K562 (cell line): ENCODE measurements at regions not wholly inside any gene's neighbourhood (a gene's known extent, or its start where the extent isn't known, plus 50 kb on each side); places are given as distances from the start of the nearest gene placed in this dataset.

ENCODE experiments used
- ATAC-seq: fragments of 200-7000 bp; cut with Tn5 transposase; 3 replicates; pipeline ENCODE4 v1.9.1; 2020; ENCODE audit warnings: moderate library complexity
- BruUV-seq: library from RNA; stranded (reverse); fragments of 400-500 nt; replicated peaks from 2 replicates; lab custom pipeline; 2021; lab: Mats Ljungman, UMichigan
- CTCF ChIA-PET: fragments of 300-600 bp; formaldehyde crosslinking; extraction: SDS; loops from one replicate; lab custom pipeline; 2021; ENCODE audit warnings: low intra/inter-chr PET ratio; lab: Yijun Ruan, JAX
- POLR2A ChIA-PET: fragments of 300-600, 350-650 bp; sonication (Branson Sonifier 250); formaldehyde crosslinking; extraction: SDS; loops from one replicate; lab custom pipeline; 2021; ENCODE audit warnings: antibody characterized with exemption, inconsistent platforms; lab: Yijun Ruan, JAX
- DNase-seq, 4 experiments: peaks; one replicate each; pipeline versions ENCODE4 v3.0.0 to v3.0.0-alpha.2; 2011 to 2018; ENCODE audit warnings: low spot score in 3 of 4, mixed read lengths in 3 of 4; ENCODE audit errors: extremely low read depth in 1 of 4
- FAIRE-seq: peaks from 2 replicates; lab custom pipeline; 2011; peaks lifted over from hg19 to GRCh38; lab: Jason Lieb, UNC
- H2AFZ ChIP-seq: 2 replicates; pipeline ENCODE4 v1.6.0; 2011; ENCODE audit warnings: low read depth, low read length, control low read depth, inconsistent platforms
- H3K27ac ChIP-seq: fragments of 200-600 bp; 3 replicates; pipeline ENCODE4 v1.8.0; 2011; ENCODE audit warnings: low read depth, mild to moderate bottlenecking, control low read depth, inconsistent platforms, low read length, moderate library complexity, mixed read lengths; ENCODE audit errors: extremely low read depth
- H3K27me3 ChIP-seq, 2 experiments: fragments of 300-600 bp in 1 of 2; 2 replicates in 1 of 2; 3 replicates in 1 of 2; pipeline versions ENCODE4 v1.6.0 to v1.8.0; 2011; ENCODE audit warnings: inconsistent platforms in 2 of 2, low read length in 2 of 2, mild to moderate bottlenecking in 1 of 2, mixed read lengths in 1 of 2, moderate library complexity in 1 of 2; ENCODE audit not compliant: control insufficient read depth in 2 of 2, insufficient read depth in 2 of 2
- H3K36me3 ChIP-seq: fragments of 300-600 bp; 3 replicates; pipeline ENCODE4 v1.8.0; 2011; ENCODE audit warnings: mild to moderate bottlenecking, low read length, inconsistent platforms; ENCODE audit not compliant: control insufficient read depth, insufficient read depth
- H3K4me1 ChIP-seq, 2 experiments: fragments of 200-600 bp in 1 of 2; replicated peaks in 1 of 2; 2 replicates in 1 of 2; 3 replicates in 1 of 2; pipeline versions ENCODE4 v1.5.1 to v1.8.0; 2011; ENCODE audit warnings: inconsistent platforms in 2 of 2, low read length in 2 of 2, mild to moderate bottlenecking in 1 of 2, mixed read lengths in 1 of 2, moderate library complexity in 1 of 2; ENCODE audit not compliant: control insufficient read depth in 2 of 2, insufficient read depth in 2 of 2
- H3K4me2 ChIP-seq: 2 replicates; pipeline ENCODE4 v1.6.1; 2011; ENCODE audit warnings: low read length, control low read depth, inconsistent platforms, mixed read lengths; ENCODE audit not compliant: insufficient read depth
- H3K4me3 ChIP-seq: fragments of 200-600 bp; sonication (generic), shearing (Covaris generic); 2 replicates; pipeline ENCODE4 v1.5.1; 2016; ENCODE audit warnings: control low read depth, inconsistent platforms
- H3K79me2 ChIP-seq: fragments of 200-600 bp; 3 replicates; pipeline ENCODE4 v1.8.0; 2011; ENCODE audit warnings: low read length, inconsistent platforms; ENCODE audit not compliant: control insufficient read depth, insufficient read depth
- H3K9ac ChIP-seq, 2 experiments: 2 replicates each; pipeline versions ENCODE4 v1.6.0 to v1.6.1; 2011; ENCODE audit warnings: low read depth in 2 of 2, low read length in 2 of 2, control low read depth in 1 of 2, inconsistent platforms in 1 of 2, mild to moderate bottlenecking in 1 of 2, mixed read lengths in 1 of 2; ENCODE audit not compliant: insufficient read depth in 1 of 2
- H3K9me1 ChIP-seq: one replicate; pipeline ENCODE4 v1.6.0; 2011; ENCODE audit warnings: inconsistent platforms, mild to moderate bottlenecking, low read length, moderate library complexity; ENCODE audit not compliant: control insufficient read depth, insufficient read depth
- H3K9me3 ChIP-seq: replicated peaks from 2 replicates; pipeline ENCODE4 v1.5.1; 2011; ENCODE audit warnings: low read depth, low read length, inconsistent platforms; ENCODE audit not compliant: control insufficient read depth, insufficient read depth
- H4K20me1 ChIP-seq: replicated peaks from 2 replicates; pipeline ENCODE4 v1.6.1; 2011; ENCODE audit warnings: low read length, inconsistent platforms, mixed read lengths; ENCODE audit not compliant: control insufficient read depth, insufficient read depth
- BCOR ChIP-seq: fragments of 450-650 bp; IDR thresholded peaks from 2 replicates; pipeline ENCODE4 v1.6.1; 2016
- BRD4 ChIP-seq: fragments of 200-600 bp; sonication (generic); IDR thresholded peaks from 2 replicates; pipeline ENCODE4 v1.6.1; 2017; ENCODE audit warnings: inconsistent platforms
- CXXC5 ChIP-seq: fragments of 250-450 bp; sonication (Bioruptor Pico); IDR thresholded peaks from 2 replicates; pipeline ENCODE4 v1.8.0; 2022; ENCODE audit warnings: inconsistent platforms, mild to moderate bottlenecking, moderate library complexity
- DACH1 ChIP-seq: fragments of 450-650 bp; IDR thresholded peaks from 2 replicates; pipeline ENCODE4 v1.6.1; 2018; ENCODE audit not compliant: partially characterized antibody
- DIDO1 ChIP-seq: fragments of 450-650 bp; IDR thresholded peaks from 2 replicates; pipeline ENCODE4 v1.6.1; 2016; ENCODE audit warnings: low read depth, missing biosample characterization, missing genetic modification characterization
- ETV5 ChIP-seq: sonication (generic); formaldehyde crosslinking; IDR thresholded peaks from 2 replicates; pipeline ENCODE4 v1.4.0; 2020; ENCODE audit warnings: low read depth, mild to moderate bottlenecking, missing genetic modification reagents
- GTF2A2 ChIP-seq: IDR thresholded peaks from 2 replicates; pipeline ENCODE4 v1.6.1; 2016; ENCODE audit warnings: mild to moderate bottlenecking, missing genetic modification characterization, missing compliant biosample characterization
- HDGF ChIP-seq: fragments of 450-650 bp; IDR thresholded peaks from 2 replicates; pipeline ENCODE4 v1.6.1; 2016
- L3MBTL2 ChIP-seq: fragments of 450-650 bp; IDR thresholded peaks from 2 replicates; pipeline ENCODE4 v1.6.1; 2016; ENCODE audit warnings: mild to moderate bottlenecking, moderate library complexity
- MEF2A ChIP-seq: IDR thresholded peaks from 2 replicates; pipeline ENCODE4 v1.6.1; 2011; ENCODE audit warnings: low read depth, mild to moderate bottlenecking, low read length, moderate library complexity; ENCODE audit not compliant: control insufficient read depth
- MTA3 ChIP-seq: fragments of 450-650 bp; formaldehyde crosslinking; IDR thresholded peaks from 2 replicates; pipeline ENCODE4 v1.6.1; 2017; ENCODE audit warnings: mild to moderate bottlenecking, borderline replicate concordance
- NCOA6 ChIP-seq: fragments of 450-650 bp; IDR thresholded peaks from 2 replicates; pipeline ENCODE4 v1.6.1; 2017; ENCODE audit warnings: mild to moderate bottlenecking
- POLR2A ChIP-seq: fragments of 450-650 bp; conservative IDR thresholded peaks from 2 replicates; pipeline ENCODE4 v1.6.1; 2016
- PTTG1 ChIP-seq: fragments of 450-650 bp; IDR thresholded peaks from 2 replicates; pipeline ENCODE4 v1.6.1; 2016; ENCODE audit warnings: low read depth, mild to moderate bottlenecking, missing genetic modification characterization, missing compliant biosample characterization
- RNF2 ChIP-seq: sonication (generic); IDR thresholded peaks from 2 replicates; pipeline ENCODE4 v1.6.1; 2016
- SIX5 ChIP-seq, 2 experiments: IDR thresholded peaks; 2 replicates each; pipeline ENCODE4 v1.6.1; 2011; ENCODE audit warnings: low read length in 2 of 2, borderline replicate concordance in 1 of 2, low read depth in 1 of 2, mild to moderate bottlenecking in 1 of 2, moderate library complexity in 1 of 2; ENCODE audit not compliant: insufficient read depth in 1 of 2
- SMAD4 ChIP-seq: fragments of 250-450 bp; sonication (Bioruptor Pico); conservative IDR thresholded peaks from 2 replicates; pipeline ENCODE4 v1.8.0; 2021; ENCODE audit warnings: inconsistent platforms, mild to moderate bottlenecking, moderate library complexity
- SNIP1 ChIP-seq: fragments of 450-650 bp; IDR thresholded peaks from 2 replicates; pipeline ENCODE4 v1.7.1; 2017; ENCODE audit warnings: low read depth, mild to moderate bottlenecking
- SRF ChIP-seq, 2 experiments: fragments of 250-450, 450-650 bp in 1 of 2; sonication (Bioruptor Pico) in 1 of 2; sonication (generic) in 1 of 2; formaldehyde crosslinking; IDR thresholded peaks; 2 replicates each; pipeline versions ENCODE4 v1.5.0 to v1.5.1; 2020 to 2022; ENCODE audit warnings: mild to moderate bottlenecking in 1 of 2, missing genetic modification reagents in 1 of 2
- TAF1 ChIP-seq: IDR thresholded peaks from 2 replicates; pipeline ENCODE4 v1.6.1; 2011; ENCODE audit warnings: mild to moderate bottlenecking, low read length, moderate library complexity; ENCODE audit not compliant: insufficient read depth, control insufficient read depth, severe bottlenecking; ENCODE audit errors: extremely low read depth
- ZNF212 ChIP-seq: fragments of 450-650 bp; formaldehyde crosslinking; IDR thresholded peaks from 2 replicates; pipeline ENCODE4 v1.4.0; 2020; ENCODE audit warnings: mild to moderate bottlenecking
- ZNF707 ChIP-seq: fragments of 250-450 bp; sonication (Bioruptor Pico); conservative IDR thresholded peaks from 2 replicates; pipeline ENCODE4 v1.8.0; 2022; ENCODE audit warnings: inconsistent platforms, mild to moderate bottlenecking, moderate library complexity
- WGBS: fragments of 100-300 bp; shearing (Covaris generic); methylation state at CpG from one replicate; pipeline ENCODE4 v1.1.6; 2016; ENCODE audit warnings: low coverage, mixed read lengths; ENCODE audit not compliant: insufficient coverage; ENCODE audit errors: missing lambda C conversion rate; 5-methylcytosine and 5-hydroxymethylcytosine counted together
- in situ Hi-C: fragments of 300-500 bp; cut with MboI; formaldehyde crosslinking; loops from 4 replicates; pipeline ENCODE4 v1.15.0; 2018; ENCODE audit warnings: inconsistent platforms, mixed read lengths
- intact Hi-C: fragments of 100-400 bp; cut with micrococcal nuclease; formaldehyde crosslinking; loops from 2 replicates; pipeline ENCODE4 v1.14.2; 2022
- TF ChIP-seq, protein P1 (sequence below): fragments of 200-800 bp; sonication (Bioruptor generic); IDR thresholded peaks from 2 replicates; pipeline ENCODE4 v1.6.1; 2017; ENCODE audit warnings: missing genetic modification characterization, missing compliant biosample characterization

DNA sequence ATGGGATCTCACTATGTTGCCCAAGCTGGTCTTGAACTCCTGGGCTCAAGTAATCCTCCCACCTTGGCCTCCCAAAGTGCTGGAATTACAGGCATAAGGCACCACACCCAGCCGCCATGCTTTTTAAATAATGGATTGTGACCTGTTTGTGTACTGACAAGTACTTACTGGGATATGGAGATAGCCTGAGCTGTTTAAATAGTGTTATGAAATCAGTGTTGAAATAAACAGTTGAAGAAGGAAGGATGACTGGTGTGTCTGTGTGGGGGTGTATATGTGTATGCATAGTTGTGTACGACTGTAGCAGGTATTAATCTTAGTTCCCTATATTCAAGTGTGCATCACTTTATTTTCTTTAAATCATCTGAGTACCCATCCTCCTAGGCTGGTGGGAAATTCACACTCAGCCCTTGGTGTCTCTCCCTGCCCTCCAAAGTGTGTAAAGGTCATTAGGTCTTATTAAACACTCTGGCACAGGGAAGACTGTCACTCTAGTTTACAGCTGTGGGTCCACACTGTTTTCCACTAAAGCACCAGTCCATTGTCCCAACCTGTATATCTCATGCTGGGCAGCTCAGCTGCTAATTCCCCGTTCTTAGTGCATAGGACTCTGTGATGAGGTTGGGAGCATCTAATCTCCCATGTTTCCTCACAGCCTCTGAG lies 91.0 kb downstream of the SNX18 start (continued):
- TF ChIP-seq DACH1 (no peak), SIX5 (IDR thresholded peaks at IDR 0.05; ENCODE audit: borderline replicate concordance in 1 of 2, insufficient read depth in 1 of 2, low read depth in 1 of 2, low read length in 2 of 2) (no peak), SMAD4 (CRISPR knock-in tag) (no peak), L3MBTL2 (no peak), RNF2 (no peak)

DNA sequence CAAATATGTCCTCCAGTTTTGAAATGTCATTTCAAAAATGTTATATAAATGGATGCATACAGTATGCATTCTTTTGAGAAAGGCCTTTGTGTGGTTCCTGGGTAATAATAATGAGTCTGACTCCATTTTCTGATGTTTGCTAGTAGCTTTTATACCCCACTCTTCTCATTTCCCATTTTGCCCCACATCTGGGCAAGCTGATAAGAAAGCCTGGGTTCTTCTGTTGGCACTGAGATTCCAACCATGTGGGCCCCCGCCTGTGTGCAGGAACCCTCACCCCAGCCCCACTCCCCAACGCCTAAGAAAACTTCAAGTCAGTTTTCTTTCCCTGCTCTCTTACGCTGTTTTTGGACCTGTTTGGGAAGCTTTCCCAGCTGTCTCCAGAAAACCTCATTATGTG lies 89.4 kb downstream of the SNX18 start:
- in situ Hi-C loops, result no loop called here
- Histone ChIP-seq H3K79me2 (no peaks in the 10 kb centered on the region), H4K20me1 (no peaks in the 10 kb centered on the region; the same call in 1 of the 2 replicates), H3K4me1 (no peaks in the 10 kb centered on the region), H3K4me3 (no peak overlapping the region), H3K9me1 (no peaks in the 10 kb centered on the region), H3K9me3 (no peaks in the 10 kb centered on the region), H3K27ac (no peak overlapping the region), H3K4me2 (no peak overlapping the region), H3K36me3 (no peaks in the 10 kb centered on the region), H3K9ac (no peak overlapping the region), H3K27me3 (peaks cover 2 to 9% of the 10 kb centered on the region in 2 experiments; a peak in 3 of 5 replicates), H2AFZ (no peak overlapping the region)
- 0% methylated on average over 2 of the region's 3 CpGs for WGBS
- FAIRE-seq (no peak), DNase-seq (no peak), ATAC-seq (no peak)
- ChIA-PET CTCF (no interaction called here), POLR2A (interaction anchor here (0.6 kb wide), 1 partner anchor 89 kb away, joined by 5 read pairs; the partner anchor contains the start of gene SNX18)
- no TSS peak for BruUV-seq
- intact Hi-C loops, result no loop called here
- TF ChIP-seq SNIP1 (no peak), ZNF707 (CRISPR knock-in tag) (no peak), BRD4 (no peak), DIDO1 (tag) (no peak), NCOA6 (no peak), GTF2A2 (tag) (no peak), ZNF212 (no peak), PTTG1 (no peak), POLR2A (no peak), ETV5 (CRISPR knock-in tag) (no peak), HDGF (no peak), MTA3 (no peak), CXXC5 (CRISPR knock-in tag) (no peak), SRF (CRISPR knock-in tag; IDR thresholded peaks at IDR 0.05) (no peak), MEF2A (no peak), BCOR (no peak), TAF1 (no peak)
- TF ChIP-seq, protein P1, sequence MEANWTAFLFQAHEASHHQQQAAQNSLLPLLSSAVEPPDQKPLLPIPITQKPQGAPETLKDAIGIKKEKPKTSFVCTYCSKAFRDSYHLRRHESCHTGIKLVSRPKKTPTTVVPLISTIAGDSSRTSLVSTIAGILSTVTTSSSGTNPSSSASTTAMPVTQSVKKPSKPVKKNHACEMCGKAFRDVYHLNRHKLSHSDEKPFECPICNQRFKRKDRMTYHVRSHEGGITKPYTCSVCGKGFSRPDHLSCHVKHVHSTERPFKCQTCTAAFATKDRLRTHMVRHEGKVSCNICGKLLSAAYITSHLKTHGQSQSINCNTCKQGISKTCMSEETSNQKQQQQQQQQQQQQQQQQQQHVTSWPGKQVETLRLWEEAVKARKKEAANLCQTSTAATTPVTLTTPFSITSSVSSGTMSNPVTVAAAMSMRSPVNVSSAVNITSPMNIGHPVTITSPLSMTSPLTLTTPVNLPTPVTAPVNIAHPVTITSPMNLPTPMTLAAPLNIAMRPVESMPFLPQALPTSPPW, result no peak
